Embryonic facial prominence (tissue), 1 donor: ENCODE measurements at regions not wholly inside any gene's neighbourhood (a gene's known extent, or its start where the extent isn't known, plus 50 kb on each side); places are given as distances from the start of the nearest gene placed in this dataset.
"Not testable (repeated sequence)": the region's sequence is repeated elsewhere in the genome, so short reads cannot be mapped to it uniquely, and the experiment has no call there.

Source experiments
- DNase-seq: peaks from one replicate; pipeline ENCODE4 v3.0.0-alpha.2; 2016; ENCODE audit errors: extremely low spot score

GRCh38 chr10:29725927-29726326, 91.2 kb upstream of the SVIL start:
- not testable (repeated sequence) for DNase-seq

GRCh38 chr10:29725133-29725720, 90.5 kb upstream of the SVIL start:
- DNase-seq = no peak

DNA sequence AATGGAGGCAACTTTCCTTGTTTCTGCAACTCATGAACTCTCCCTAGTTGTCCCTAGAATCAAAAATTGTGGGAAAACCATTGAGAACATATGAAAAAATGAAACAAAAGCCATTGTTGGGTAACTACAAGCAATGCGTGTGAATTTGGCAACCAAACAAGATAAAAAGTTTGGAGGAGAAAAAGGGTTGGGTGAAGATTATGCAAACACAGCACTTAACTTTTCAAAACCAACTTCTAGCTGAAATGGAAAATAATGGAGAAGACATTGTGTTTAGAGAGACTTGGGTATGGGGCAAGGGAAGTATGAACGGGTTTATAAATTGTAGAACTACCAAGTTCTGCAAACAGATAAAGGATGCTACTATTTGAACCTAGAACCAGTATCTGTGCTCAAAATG, 89.0 kb upstream of the SVIL start:
- DNase-seq = no peak

DNA sequence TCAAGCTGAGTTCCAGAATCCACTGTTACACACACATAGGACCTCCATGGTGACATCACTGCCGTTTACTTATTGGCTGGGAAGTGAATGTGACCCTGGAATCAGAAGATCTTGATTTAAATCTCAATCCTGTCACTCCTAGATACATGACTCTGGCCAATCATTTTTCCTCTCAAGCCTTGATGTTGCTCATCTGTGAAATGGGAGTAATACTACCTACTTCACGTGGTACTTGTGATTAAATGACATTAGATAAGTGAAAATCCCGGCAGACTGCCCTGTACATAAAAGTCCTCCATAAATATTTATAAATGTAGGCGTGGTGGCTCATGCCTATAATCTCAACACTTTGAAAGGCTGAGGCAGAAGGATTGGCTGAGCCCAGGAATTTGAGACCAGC, 88.0 kb upstream of the SVIL start:
- no peak for DNase-seq

DNA sequence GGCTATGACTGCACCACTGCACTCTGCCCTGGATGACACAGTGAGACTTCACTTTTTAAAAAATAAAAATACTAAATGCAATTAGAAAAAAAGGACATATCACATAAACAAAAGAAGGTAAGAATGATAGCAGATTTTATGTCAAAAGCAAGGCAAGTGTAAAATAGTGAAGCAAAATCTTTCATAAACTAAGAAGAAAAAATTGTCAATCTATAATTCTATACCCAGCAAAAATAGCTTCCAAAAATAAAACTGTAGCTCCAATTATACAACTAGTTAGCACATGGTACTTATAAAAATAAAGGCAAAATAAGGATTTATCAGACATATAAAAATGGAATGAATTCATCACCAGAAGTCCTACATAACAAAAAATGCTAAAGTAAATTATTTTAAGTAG, 85.4 kb upstream of the SVIL start:
- no peak for DNase-seq

GRCh38 chr10:29719281-29719675, 84.5 kb upstream of the SVIL start:
- no peak for DNase-seq

DNA sequence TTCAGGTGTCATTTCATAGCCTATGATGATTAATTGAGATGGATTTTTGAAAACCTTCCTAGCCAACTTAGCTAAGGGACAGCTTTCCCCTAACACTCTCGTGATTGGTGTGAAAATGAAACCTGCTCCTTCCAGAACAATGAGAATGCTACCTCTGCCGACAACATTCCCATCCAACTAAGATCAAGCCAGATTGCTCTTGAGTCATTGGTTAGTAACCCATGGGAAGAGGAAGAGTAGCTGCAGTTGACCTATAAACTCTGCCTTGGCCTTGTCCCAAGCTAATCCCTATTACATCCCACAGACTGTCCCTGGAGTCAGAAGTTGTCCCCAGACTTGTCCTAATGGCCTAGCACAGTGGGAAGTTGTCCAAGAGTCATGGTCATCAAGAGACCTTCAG, 80.5 kb upstream of the SVIL start:
- DNase-seq = no peak

GRCh38 chr10:29714096-29714874, 79.5 kb upstream of the SVIL start:
- DNase-seq = no peak

- DNase-seq = no peak
Observed at GRCh38 chr10:29713450-29713849, 78.7 kb upstream of the SVIL start.

GRCh38 chr10:29712108-29712507, 77.3 kb upstream of the SVIL start:
- no peak for DNase-seq

- no peak for DNase-seq
Observed at GRCh38 chr10:29710128-29710527, 75.4 kb upstream of the SVIL start.

GRCh38 chr10:29709484-29710002, 74.8 kb upstream of the SVIL start:
- no peak for DNase-seq

DNA sequence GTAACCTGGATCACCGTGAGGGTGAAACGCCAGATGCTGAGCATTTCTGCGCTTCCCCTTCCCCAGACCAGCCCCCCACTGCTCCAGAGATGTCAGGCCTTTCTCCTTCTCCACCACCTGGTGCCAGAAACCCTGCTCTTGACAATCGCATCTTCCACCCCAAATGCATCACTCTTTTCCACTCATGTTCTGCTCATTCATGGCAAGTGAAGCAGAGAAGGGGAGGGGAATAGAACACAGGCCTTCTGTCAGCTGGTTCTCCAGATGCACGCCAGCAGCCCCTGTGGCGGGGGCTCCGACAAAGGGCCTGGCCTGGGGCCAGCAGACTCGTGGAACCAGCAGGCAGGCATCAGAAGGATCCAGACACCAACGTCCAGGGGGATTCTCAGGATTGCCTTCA, 68.5 kb upstream of the SVIL start:
- no peak for DNase-seq

DNA sequence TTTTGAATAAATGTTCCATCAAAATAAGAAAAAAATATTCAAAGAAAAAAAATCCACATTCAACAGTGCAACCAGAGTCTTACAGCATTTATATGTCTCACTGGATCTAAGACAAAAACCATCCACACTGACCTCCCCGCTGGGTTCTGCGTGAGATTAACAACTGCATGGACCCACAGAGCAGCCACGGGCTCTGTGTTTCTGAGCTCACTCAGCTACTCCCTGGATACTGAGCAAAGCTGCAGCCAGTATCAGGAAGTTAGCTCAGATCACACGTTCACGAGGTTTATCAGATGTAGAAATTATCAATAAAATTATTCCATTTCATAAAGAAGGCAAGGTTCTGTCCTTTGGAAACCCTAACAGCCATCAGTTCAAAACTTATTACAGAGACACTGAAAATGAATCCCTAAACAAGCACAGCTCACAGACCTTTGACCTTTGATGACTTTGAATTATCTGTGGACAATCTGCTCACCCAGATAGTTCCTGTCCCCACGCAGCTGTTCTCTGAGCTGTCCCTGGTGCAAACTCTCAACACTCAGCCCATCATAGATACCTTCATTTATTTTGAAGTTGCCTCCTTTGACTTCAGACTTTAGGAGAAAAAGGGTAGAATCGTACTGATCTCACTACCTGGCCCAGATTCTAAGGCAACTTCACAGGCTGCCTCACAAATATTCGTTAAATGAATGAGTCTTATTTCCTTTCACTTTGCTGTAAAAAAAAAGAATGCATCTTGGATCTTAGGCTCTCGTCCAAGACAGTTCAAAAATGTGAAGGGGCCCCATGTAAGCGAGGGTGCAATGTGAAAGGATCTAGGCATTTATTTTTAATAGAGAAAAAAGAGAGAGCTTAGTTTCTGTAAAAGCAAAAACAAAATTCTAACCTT, 67.7 kb upstream of the SVIL start:
- no peak for DNase-seq

GRCh38 chr10:29701306-29701705, 66.5 kb upstream of the SVIL start:
- DNase-seq = no peak

DNA sequence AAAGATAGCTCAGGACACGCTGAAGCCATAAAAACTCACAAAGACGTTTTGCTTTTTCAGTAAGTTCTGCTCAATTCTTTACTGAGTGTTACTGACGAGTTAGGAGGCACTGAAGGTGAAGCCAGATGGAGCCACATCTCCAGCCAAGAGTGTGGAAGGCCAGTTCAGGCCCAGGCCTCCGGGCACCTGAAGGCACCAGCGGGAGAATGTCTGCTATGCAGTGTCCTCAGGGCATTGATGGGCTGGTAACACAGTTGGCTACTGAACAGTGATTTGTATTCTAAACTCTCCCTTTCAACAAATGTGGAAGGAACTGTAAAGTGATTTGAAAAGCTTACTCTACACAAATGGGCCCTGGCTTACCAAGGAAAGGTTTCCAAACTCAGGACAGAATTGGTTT, 64.8 kb upstream of the SVIL start:
- DNase-seq = no peak

DNA sequence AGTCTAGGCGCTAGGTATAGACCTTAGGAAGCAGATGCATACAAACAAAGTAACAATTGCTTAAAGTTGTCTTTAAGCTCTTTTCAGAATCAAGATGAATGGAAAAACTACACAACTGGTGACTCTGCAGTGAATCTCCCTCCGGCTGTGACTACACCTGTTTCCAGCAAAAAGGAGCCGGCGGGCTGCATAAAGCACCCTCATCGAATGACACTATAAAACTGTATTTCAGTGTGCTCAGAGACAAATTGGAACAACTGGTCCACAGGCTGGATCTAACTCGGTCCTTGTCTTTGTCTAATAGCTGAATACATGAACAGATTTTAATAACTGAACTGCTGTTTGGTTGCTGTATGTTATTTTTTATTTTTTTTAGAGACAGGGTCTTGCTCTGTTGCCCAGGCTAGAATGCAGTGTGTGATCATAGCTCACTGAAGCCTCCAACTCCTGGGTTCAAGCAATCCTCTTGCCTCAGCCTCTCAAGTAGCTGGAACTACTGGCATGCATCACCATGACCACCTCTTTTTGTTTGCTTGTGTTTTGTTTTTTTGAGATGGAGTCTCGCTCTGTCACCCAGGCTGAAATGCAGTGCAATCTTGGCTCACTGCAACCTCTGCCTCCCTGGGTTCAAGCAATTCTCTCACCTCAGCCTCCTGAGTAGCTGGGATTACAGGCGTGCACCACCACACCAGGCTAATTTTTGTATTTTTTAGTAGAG, 64.2 kb upstream of the SVIL start:
- no peak for DNase-seq

DNA sequence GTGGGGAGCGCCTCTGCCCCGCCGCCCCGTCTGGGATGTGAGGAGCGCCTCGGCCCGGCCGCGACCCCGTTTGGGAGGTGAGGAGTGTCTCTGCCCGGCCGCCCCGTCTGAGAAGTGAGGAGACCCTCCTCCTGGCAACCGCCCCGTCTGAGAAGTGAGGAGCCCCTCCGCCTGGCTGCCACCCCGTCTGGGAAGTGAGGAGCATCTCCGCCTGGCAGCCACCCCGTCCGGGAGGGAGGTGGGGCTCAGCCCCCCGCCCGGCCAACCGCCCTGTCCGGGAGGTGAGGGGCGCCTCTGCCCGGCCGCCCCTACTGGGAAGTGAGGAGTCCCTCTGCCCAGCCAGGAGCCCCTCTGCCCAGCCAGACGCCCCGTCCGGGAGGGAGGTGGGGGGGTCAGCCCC, 61.8 kb upstream of the SVIL start:
- DNase-seq = not testable (repeated sequence)

DNA sequence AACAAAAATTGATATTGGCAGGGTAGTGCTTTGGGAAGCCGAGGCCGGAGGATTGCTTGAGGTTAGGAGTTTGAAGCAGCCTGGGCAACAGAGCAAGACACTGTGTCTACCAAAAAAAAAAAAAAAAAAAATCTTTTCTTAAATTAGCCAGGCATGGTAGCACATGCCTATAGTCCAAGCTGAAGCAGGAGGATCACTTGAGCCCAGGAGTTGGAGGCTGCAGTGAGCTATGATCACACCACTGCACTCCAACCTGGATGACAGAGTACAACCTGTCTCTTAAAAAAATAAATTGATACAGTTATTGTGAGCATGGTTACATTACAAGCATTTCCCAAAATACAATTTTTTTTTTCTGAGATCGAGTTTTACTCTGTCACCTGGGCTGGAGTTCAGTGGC, 59.4 kb upstream of the SVIL start:
- DNase-seq = no peak

DNA sequence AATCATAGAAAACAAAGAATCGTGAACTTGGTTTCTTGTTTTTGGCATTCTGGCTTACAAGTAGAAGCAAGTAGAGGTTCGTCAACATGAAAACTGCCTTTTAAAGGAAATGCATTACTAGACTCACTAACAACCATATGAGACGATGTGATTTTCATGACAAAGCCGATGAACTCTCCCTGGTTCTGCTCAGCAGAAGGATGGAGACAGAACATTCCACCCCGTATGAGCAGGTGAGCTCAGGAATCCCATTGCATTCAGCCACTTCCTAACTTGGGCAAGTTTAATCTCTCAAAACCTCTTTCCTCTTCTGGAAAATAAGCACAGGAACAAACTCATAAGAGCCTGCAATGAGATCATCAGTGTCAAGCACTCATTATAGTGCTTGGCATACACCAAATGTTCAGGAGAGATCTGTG, 57.4 kb upstream of the SVIL start:
- no peak for DNase-seq

- DNase-seq = no peak
Observed at GRCh38 chr10:29691564-29692072, 56.8 kb upstream of the SVIL start.

- no peak for DNase-seq
Observed at GRCh38 chr10:29689001-29689400, 54.2 kb upstream of the SVIL start.
